ENCODE measurements at regions not wholly inside any gene's neighbourhood (a gene's known extent, or its start where the extent isn't known, plus 50 kb on each side); places are given as distances from the start of the nearest gene placed in this dataset.

DNA sequence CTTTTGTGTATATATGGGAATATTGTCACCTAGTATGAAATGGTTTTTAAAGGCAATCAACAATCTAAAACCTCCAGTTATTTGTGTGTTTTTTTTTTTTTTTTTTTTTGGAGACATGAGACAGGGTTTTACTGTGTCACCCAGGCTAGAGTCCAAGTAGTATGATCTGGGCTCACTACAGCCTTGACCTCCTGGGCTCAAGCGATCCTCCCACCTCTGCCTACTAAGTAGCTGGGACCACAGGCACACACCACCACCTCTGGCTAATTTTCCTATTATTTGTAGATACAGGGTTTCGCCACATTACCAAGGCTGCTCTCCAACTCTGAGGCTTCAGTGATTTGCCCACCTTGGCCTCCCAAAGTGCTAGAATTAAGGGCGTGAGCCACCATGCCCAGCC is 349.9 kb downstream of the UTRN start:
- H3K4me1 ChIP-seq (replicated peaks in 1 of 4; ENCODE audit: control insufficient read depth in 3 of 4, insufficient read depth in 4 of 4, low read length in 3 of 4) = peaks cover 0 to 4% (median 1%) of the 10 kb centered on the region in 4 experiments; a peak in 3 of 7 replicates
- no peak overlapping the region for H3K56ac ChIP-seq (replicated peaks; ENCODE audit: insufficient read length, low read depth, low read length)
- no peak overlapping the region for H4K5ac ChIP-seq (ENCODE audit: insufficient read length, low read depth, low read length)
- DNase-seq (ENCODE audit: low read depth in 1 of 2, low spot score in 2 of 2) (no peak), FAIRE-seq (no peak)
- no peak overlapping the region for H3K4me3 ChIP-seq (ENCODE audit: extremely low read depth in 1 of 4, insufficient read depth in 2 of 4, low read depth in 3 of 4, low read length in 4 of 4)
- H2BK5ac ChIP-seq (ENCODE audit: low read depth, low read length) = no peak overlapping the region
- 92% methylated on average over 3 of the region's 3 CpGs; no CpG with 5 or more reads in 1 of the 2 experiments for WGBS, 2 experiments (ENCODE audit: extremely low coverage in 1 of 2, insufficient coverage in 1 of 2, insufficient read length in 1 of 2, insufficient replicate concordance in 2 of 2, low coverage in 1 of 2, low lambda C conversion rate in 2 of 2, missing lambda C conversion rate in 1 of 2)
- no peaks in the 10 kb centered on the region for H3K79me1 ChIP-seq (ENCODE audit: low read depth, low read length)
- no peak overlapping the region for H2BK120ac ChIP-seq (replicated peaks; ENCODE audit: low read depth, low read length)
- H2AFZ ChIP-seq (ENCODE audit: low read length) = no peak overlapping the region
- no peaks in the 10 kb centered on the region; a peak in 2 of 4 replicates for H3K79me2 ChIP-seq (ENCODE audit: control insufficient read depth in 1 of 2, insufficient read depth in 2 of 2, low read length in 2 of 2)
- H2BK20ac ChIP-seq (ENCODE audit: low read length) = no peak overlapping the region
- no peaks in the 10 kb centered on the region; the same call in 1 of the 2 replicates for H3K23me2 ChIP-seq (ENCODE audit: low read depth, low read length)
- H3K18ac ChIP-seq (ENCODE audit: extremely low read depth, low read length) = no peak overlapping the region
- no peak overlapping the region for H3K23ac ChIP-seq (ENCODE audit: insufficient read length)
- H3K27ac ChIP-seq (ENCODE audit: low read depth, low read length) = no peak overlapping the region
- ChIA-PET POLR2A (ENCODE audit: partially characterized antibody) (interaction anchor here (0.6 kb wide), 1 partner anchor 474 kb away, joined by 3 read pairs; no protein-coding TSS in a partner anchor), CTCF (ENCODE audit: partially characterized antibody) (interaction anchor here (0.6 to 1.7 kb wide), 3 partner anchors 12 to 47 kb away, joined by 3 to 5 read pairs (median 3); no protein-coding TSS in a partner anchor)
- no peaks in the 10 kb centered on the region for H3K27me3 ChIP-seq (replicated peaks in 1 of 4; ENCODE audit: control insufficient read depth in 3 of 4, extremely low read depth in 1 of 4, insufficient read depth in 3 of 4, low read length in 3 of 4)
- H3K4me2 ChIP-seq (ENCODE audit: insufficient read depth in 1 of 2, low read depth in 2 of 2, low read length in 2 of 2) = no peak overlapping the region
- no peak overlapping the region for H3K14ac ChIP-seq (ENCODE audit: insufficient read length)
- no peak overlapping the region for H3K9ac ChIP-seq (replicated peaks in 1 of 4; ENCODE audit: extremely low read depth in 1 of 4, low read depth in 3 of 4, low read length in 3 of 4)
- no peaks in the 10 kb centered on the region for H4K20me1 ChIP-seq (replicated peaks in 1 of 2; ENCODE audit: control insufficient read depth in 1 of 2, insufficient read depth in 2 of 2, low read length in 2 of 2)
- no peak overlapping the region for H2AK5ac ChIP-seq (ENCODE audit: low read depth, low read length)
- H3K36me3 ChIP-seq (ENCODE audit: control insufficient read depth in 2 of 4, insufficient read depth in 4 of 4, low read length in 3 of 4) = no peaks in the 10 kb centered on the region
- no peak overlapping the region for H4K8ac ChIP-seq (ENCODE audit: extremely low read depth, insufficient read depth, low read length)
- H3K9me3 ChIP-seq (ENCODE audit: insufficient read depth in 2 of 2, low read depth in 1 of 2, low read length in 1 of 2) = no peaks in the 10 kb centered on the region
- H2BK12ac ChIP-seq (ENCODE audit: low read depth, low read length) = 0 out of 2 replicates have a peak overlapping the region, but pooled peaks have one; percentile 71
- H2BK15ac ChIP-seq (ENCODE audit: low read length) = no peak overlapping the region
- H3K4ac ChIP-seq (replicated peaks; ENCODE audit: insufficient read length, low read depth, low read length) = no peak overlapping the region
- no peak overlapping the region for H4K91ac ChIP-seq (replicated peaks; ENCODE audit: insufficient read length, low read length)
- TF ChIP-seq CTBP2 (IDR thresholded peaks at IDR 0.05; ENCODE audit: borderline replicate concordance, insufficient read depth, insufficient read length, low read length) = no peak

Data from H1 (cell line).